ENCODE measurements at regions not wholly inside any gene's neighbourhood (a gene's known extent, or its start where the extent isn't known, plus 50 kb on each side); places are given as distances from the start of the nearest gene placed in this dataset.

- DNase-seq, result no peak
- in situ Hi-C loops (cut with MboI; ENCODE audit: low pct_unique_long_range_greater_than_20kb, low sequenced_read_pairs), result no loop called here
These were observed 237.8 kb upstream of the GPR26 start for GRCh38 chr10:123428391-123428790.

DNA sequence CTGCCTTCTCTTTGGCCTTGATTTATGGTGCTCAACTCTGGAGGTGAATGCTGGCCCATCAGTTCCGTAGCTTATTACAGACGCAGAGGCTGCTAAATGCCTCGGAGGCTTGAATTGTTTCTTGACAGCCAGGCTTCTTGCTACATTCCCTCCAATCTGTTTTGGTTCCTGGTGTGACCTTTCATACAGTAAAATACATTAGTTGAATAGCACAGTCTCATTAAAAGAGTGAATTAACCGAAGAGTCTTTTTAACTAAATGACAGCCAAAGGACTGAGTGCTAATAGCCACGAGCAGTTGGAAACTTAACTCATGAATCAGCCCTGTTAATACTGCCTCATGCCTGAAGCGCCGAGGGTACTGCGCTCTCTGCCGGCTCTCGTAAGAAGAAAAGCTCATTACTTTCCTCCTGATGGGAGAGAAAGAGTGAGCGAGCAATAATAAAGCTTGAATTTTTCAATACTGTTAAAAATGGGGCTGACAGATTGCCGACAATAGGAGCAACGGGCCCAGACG, 236.4 kb upstream of the GPR26 start:
- in situ Hi-C loops (cut with MboI; ENCODE audit: low pct_unique_long_range_greater_than_20kb, low sequenced_read_pairs), result no loop called here

DNA sequence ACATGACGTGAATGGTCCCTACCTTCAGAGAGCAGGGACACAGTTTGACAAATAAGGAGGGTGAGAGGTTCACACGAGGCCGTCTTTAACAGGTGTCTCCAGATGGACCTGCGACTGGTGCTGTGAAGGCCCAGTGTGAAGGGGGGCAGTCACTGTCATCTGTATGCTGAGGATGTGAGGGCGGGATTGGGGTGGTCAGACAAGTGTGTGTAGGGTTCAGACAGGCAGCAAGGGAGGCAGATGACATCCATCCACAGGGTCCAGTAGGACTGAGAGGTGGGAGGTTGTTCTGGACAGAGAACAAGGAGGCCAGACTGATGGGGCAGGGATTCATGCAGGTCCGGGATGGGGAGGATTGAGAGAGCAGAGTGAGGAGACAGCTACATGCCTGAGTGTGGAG, 232.6 kb upstream of the GPR26 start:
- in situ Hi-C loops (cut with MboI; ENCODE audit: low pct_unique_long_range_greater_than_20kb, low sequenced_read_pairs), result no loop called here
- no peak for DNase-seq

More for the DNA sequence above, 236.4 kb upstream of the GPR26 start:
- DNase-seq, result no peak

DNA sequence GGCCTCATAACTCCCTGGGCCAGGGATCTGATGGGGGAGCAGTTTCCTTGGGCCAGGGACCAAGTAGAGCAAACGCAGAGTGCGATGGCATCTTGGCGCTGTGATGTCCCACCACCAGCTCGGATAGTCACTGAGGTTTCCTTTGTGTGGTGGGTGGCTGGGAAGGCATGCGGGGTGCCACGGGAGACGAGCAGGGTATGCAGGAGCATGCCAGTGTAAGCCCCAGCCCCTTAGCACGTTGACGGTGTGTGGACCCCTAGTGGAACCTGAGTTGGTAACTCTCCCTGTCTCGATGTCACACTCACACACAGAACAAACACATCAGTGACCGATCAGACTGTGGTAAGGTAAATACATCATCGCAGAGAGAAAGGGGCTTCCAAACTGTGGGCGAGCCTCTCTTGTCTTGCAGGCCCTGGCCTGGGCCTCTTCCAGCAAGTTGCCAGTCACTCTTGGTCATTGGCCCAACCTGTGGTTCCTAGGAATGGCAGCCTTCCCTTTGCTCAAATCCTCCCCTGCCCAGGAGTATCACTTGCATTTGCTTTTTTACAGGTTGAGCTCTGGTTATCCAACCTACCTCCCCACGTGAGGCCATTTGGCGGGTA, 231.6 kb upstream of the GPR26 start:
- DNase-seq, result no peak
- in situ Hi-C loops (cut with MboI; ENCODE audit: low pct_unique_long_range_greater_than_20kb, low sequenced_read_pairs), result no loop called here

- in situ Hi-C loops (cut with MboI; ENCODE audit: low pct_unique_long_range_greater_than_20kb, low sequenced_read_pairs), result no loop called here
- DNase-seq, result no peak
These were observed 223.3 kb upstream of the GPR26 start for GRCh38 chr10:123442901-123443300.

- no peak for DNase-seq
- in situ Hi-C loops (cut with MboI; ENCODE audit: low pct_unique_long_range_greater_than_20kb, low sequenced_read_pairs), result no loop called here
These were observed 222.2 kb upstream of the GPR26 start for GRCh38 chr10:123443924-123444323.

GRCh38 chr10:123445261-123445775, 220.8 kb upstream of the GPR26 start:
- in situ Hi-C loops (cut with MboI; ENCODE audit: low pct_unique_long_range_greater_than_20kb, low sequenced_read_pairs), result no loop called here

DNA sequence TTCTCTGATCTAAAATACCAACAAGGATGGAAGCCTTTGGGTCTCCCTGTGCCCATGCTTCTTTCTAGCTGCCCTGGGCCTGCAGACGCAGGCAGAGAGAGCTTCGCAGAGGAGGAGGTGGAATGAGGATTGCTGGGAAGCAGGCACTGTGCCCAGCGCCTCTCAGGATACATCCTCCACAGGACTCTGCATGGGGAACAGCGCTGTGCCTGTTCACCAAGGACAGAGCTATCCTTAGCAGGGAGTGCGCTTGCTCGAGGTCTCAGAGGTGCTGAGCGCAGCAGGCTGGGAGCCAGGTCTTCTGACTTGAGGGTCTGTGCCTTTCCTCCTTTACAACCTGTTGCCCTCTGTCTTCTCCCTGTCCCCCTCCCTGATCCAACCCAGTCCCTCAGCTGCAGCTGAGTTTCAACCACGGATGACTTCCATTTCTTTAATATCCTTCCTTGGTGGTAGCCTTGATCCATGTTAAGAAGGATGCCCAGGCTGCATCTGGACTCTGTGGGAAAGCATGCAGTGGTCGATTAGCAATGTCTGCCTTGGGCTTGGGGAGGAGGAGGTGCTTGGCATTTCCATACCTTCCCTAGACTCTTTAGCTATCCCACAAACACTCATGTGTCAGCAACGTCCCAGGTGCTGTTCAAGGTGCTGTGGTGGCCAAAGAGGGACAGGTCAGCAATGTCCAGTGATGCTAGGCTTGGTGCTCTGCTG, 219.6 kb upstream of the GPR26 start:
- in situ Hi-C loops (cut with MboI; ENCODE audit: low pct_unique_long_range_greater_than_20kb, low sequenced_read_pairs), result no loop called here
- DNase-seq, result no peak

More at GRCh38 chr10:123445261-123445775, 220.8 kb upstream of the GPR26 start:
- no peak for DNase-seq

- in situ Hi-C loops (cut with MboI; ENCODE audit: low pct_unique_long_range_greater_than_20kb, low sequenced_read_pairs), result no loop called here
- no peak for DNase-seq
These were observed 216.8 kb upstream of the GPR26 start for GRCh38 chr10:123449234-123449962.

- in situ Hi-C loops (cut with MboI; ENCODE audit: low pct_unique_long_range_greater_than_20kb, low sequenced_read_pairs), result no loop called here
- DNase-seq, result no peak
These were observed 215.1 kb upstream of the GPR26 start for GRCh38 chr10:123450956-123451605.

GRCh38 chr10:123451618-123452245, 214.4 kb upstream of the GPR26 start:
- in situ Hi-C loops (cut with MboI; ENCODE audit: low pct_unique_long_range_greater_than_20kb, low sequenced_read_pairs), result no loop called here
- no peak for DNase-seq

DNA sequence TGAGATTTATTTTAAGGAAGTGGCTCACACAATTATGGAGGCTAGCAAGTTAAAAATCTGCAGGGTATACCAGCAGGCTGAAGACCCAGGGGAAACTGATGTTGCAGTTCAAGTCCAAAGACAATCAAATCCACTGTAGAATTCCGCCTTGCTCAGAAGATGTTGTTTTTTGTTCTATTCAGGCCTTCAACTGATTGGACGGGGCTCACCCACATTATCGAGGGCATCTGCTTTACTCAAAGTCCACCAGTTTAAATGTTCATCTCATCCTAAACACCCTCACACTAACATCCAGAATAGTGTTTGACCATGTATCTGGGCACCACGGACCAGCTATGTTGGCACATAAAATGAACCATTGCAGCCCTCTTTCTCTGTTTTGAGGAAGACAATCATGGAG, 211.2 kb upstream of the GPR26 start:
- in situ Hi-C loops (cut with MboI; ENCODE audit: low pct_unique_long_range_greater_than_20kb, low sequenced_read_pairs), result no loop called here
- DNase-seq, result no peak

GRCh38 chr10:123455861-123456260, 210.3 kb upstream of the GPR26 start:
- in situ Hi-C loops (cut with MboI; ENCODE audit: low pct_unique_long_range_greater_than_20kb, low sequenced_read_pairs), result no loop called here
- DNase-seq, result no peak

- in situ Hi-C loops (cut with MboI; ENCODE audit: low pct_unique_long_range_greater_than_20kb, low sequenced_read_pairs), result no loop called here
- no peak for DNase-seq
These were observed 207.2 kb upstream of the GPR26 start for GRCh38 chr10:123458933-123459332.

- no peak for DNase-seq
- in situ Hi-C loops (cut with MboI; ENCODE audit: low pct_unique_long_range_greater_than_20kb, low sequenced_read_pairs), result no loop called here
These were observed 206.6 kb upstream of the GPR26 start for GRCh38 chr10:123459371-123460091.

- in situ Hi-C loops (cut with MboI; ENCODE audit: low pct_unique_long_range_greater_than_20kb, low sequenced_read_pairs), result no loop called here
- no peak for DNase-seq
These were observed 203.9 kb upstream of the GPR26 start for GRCh38 chr10:123462246-123462645.

- in situ Hi-C loops (cut with MboI; ENCODE audit: low pct_unique_long_range_greater_than_20kb, low sequenced_read_pairs), result no loop called here
- DNase-seq, result no peak
These were observed 203.4 kb upstream of the GPR26 start for GRCh38 chr10:123462756-123463155.

GRCh38 chr10:123463181-123463580, 203.0 kb upstream of the GPR26 start:
- in situ Hi-C loops (cut with MboI; ENCODE audit: low pct_unique_long_range_greater_than_20kb, low sequenced_read_pairs), result no loop called here
- no peak for DNase-seq
